Kidney epithelial cell (primary cell): ENCODE measurements at regions not wholly inside any gene's neighbourhood (a gene's known extent, or its start where the extent isn't known, plus 50 kb on each side); places are given as distances from the start of the nearest gene placed in this dataset.

Experiments
- DNase-seq: peaks from one replicate; pipeline ENCODE4 v3.0.0-alpha.2; 2010; ENCODE audit warnings: low read depth
- H3K27me3 ChIP-seq: 2 replicates; pipeline ENCODE4 v1.6.0; 2011; ENCODE audit warnings: low read length; ENCODE audit not compliant: control insufficient read depth, insufficient read depth
- H3K36me3 ChIP-seq: 2 replicates; pipeline ENCODE4 v1.5.1; 2011; ENCODE audit warnings: low read length; ENCODE audit not compliant: control insufficient read depth, insufficient read depth
- H3K4me3 ChIP-seq: 2 replicates; pipeline ENCODE4 v1.5.1; 2011; ENCODE audit warnings: low read depth, mild to moderate bottlenecking, control low read depth, low read length
- TF ChIP-seq, protein P1 (sequence below): IDR thresholded peaks from 2 replicates; pipeline ENCODE4 v1.5.1; 2011; ENCODE audit warnings: mild to moderate bottlenecking, moderate library complexity, low read length, control low read depth, inconsistent platforms; ENCODE audit not compliant: insufficient read depth, poor library complexity, severe bottlenecking

DNA sequence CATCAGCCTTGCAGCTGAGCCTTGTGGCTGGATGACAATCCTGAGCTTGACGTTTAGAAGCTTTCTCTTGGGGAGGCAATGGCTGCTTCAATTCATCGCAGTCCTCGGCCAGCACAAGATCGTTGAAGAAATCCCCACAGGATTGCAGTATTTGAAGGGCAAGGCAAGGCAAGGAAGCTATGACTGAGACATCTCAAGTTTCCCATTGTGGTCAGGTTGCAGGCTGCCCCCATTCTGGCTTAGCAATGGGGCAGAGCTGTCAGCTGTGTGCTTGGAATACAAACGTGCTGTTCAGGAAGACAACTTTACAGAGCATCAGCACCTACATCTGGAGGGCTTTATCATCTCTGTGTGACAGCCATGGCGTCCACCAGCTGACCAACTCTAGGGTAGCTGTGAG is 275.9 kb upstream of the TBL1XR1 start:
- no peak for DNase-seq
- Histone ChIP-seq H3K27me3 (no peaks in the 10 kb centered on the region), H3K36me3 (no peaks in the 10 kb centered on the region), H3K4me3 (no peak overlapping the region)
- TF ChIP-seq, protein P1, sequence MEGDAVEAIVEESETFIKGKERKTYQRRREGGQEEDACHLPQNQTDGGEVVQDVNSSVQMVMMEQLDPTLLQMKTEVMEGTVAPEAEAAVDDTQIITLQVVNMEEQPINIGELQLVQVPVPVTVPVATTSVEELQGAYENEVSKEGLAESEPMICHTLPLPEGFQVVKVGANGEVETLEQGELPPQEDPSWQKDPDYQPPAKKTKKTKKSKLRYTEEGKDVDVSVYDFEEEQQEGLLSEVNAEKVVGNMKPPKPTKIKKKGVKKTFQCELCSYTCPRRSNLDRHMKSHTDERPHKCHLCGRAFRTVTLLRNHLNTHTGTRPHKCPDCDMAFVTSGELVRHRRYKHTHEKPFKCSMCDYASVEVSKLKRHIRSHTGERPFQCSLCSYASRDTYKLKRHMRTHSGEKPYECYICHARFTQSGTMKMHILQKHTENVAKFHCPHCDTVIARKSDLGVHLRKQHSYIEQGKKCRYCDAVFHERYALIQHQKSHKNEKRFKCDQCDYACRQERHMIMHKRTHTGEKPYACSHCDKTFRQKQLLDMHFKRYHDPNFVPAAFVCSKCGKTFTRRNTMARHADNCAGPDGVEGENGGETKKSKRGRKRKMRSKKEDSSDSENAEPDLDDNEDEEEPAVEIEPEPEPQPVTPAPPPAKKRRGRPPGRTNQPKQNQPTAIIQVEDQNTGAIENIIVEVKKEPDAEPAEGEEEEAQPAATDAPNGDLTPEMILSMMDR = no peak

DNA sequence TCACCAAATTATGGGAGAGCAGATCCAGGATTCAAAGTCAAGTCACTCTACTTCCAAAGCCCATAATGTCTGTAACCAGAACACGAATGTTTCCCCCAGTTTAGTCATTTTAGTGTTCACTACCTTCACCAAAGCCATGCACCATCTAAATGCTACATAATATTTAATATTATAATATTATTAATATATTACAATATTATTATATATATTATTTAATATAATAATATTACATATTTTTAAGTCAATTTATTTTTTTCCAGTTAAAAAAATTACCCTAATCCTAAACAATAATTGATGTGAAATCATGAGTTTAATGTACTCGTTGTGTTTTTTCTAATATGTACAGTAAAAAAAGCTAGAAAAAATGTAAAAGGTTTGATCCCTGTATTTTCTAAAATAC is 276.6 kb upstream of the TBL1XR1 start:
- Histone ChIP-seq H3K4me3 (no peak overlapping the region), H3K36me3 (no peaks in the 10 kb centered on the region), H3K27me3 (no peaks in the 10 kb centered on the region)
- TF ChIP-seq, protein P1 = no peak
- DNase-seq = no peak

DNA sequence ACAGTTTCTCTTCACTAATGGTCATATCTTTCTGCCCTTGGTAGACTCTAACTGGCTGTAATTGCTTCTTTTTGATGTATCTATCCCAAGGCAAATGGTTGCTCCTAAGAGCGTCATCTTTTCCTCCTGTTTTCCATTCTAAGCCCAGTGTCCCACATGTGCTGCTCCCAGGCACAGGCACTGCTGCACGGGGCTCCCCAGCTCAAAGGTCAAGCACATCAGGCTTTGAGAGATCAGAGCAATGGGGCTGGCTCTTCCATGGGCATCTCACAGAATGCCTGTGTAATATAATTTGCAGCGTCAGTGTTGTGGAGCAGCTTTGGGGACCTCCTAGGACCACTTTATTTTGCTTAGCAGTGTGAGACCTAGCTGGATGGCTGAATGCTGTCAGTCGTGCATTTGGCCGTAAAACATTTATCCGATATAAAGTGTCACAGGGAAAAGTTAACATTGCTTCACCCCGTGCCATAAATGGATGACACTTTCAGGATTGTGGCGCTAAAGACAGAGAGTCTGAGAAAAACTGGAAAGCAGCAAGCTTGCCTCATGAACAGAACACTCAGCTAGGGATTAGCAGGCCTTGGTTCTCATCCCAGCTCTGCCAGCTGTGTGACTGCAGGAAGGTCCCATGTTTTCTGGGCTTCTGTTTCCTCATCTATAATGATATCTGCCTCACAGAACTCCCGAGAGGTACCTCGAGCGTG is 277.5 kb upstream of the TBL1XR1 start:
- Histone ChIP-seq H3K27me3 (no peaks in the 10 kb centered on the region), H3K4me3 (no peak overlapping the region), H3K36me3 (no peaks in the 10 kb centered on the region)
- no peak for DNase-seq
- TF ChIP-seq, protein P1 = no peak

DNA sequence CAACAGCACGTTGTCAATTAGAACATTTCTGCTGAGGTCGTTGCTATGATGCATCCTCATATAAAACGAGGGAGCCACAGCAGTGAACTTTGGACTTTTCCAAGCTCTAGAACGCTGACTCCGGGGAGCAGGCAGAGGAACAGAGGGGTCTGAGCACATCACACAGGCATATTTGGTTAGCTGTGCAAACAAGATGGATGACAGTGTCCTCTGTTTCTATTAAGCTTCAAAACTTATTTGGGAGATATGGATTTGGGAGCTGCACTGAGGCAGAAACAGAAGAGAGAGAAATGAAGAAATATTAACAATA is 278.0 kb upstream of the TBL1XR1 start:
- no peak for DNase-seq
- no peak overlapping the region for H3K4me3 ChIP-seq
- no peaks in the 10 kb centered on the region for H3K27me3 ChIP-seq
- TF ChIP-seq, protein P1 = no peak
- H3K36me3 ChIP-seq = no peaks in the 10 kb centered on the region

DNA sequence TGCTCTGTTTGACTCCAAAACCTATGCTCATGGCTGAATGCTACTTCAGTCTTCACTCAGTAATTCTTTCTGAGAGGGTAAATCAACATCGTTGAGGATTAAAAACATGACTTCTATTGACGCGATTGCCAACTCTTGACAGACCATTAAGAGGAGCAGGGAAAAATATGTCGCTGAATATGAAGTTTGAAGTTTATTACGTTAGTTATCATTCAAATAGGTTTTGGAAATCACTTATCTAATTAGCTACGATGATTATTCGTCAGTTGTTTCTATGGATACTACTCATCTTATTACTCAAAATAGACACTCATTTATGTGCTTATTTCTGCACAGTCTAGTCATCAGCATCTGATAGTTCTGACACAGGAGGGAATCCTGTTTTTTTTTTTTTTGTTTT is 279.2 kb upstream of the TBL1XR1 start:
- TF ChIP-seq, protein P1 = no peak
- Histone ChIP-seq H3K36me3 (no peaks in the 10 kb centered on the region), H3K27me3 (no peaks in the 10 kb centered on the region), H3K4me3 (no peak overlapping the region)
- no peak for DNase-seq

DNA sequence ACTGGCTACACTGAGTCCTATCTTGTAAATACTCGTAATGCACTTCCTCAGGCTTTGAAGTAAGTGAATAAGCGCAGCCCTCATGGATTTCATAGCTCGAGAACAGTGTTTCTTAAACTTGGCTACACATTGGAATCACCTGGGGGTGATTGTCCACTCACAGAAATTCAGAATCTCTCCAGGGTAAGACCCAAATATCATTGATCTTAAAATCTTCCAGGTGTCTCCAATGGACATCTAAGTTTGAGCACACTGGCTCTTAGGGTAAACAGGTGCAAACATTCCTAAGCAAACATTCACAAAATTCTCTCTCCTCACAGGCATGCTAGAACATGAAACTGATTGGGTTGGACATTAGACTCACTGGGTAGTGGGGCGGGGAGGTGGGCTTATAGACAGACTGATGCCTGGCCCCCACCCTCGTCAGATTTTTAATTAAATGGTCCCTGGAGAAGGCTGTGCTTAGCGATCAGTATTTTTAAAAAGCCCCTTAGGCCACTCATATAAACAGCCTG is 279.7 kb upstream of the TBL1XR1 start:
- Histone ChIP-seq H3K27me3 (no peaks in the 10 kb centered on the region), H3K4me3 (no peak overlapping the region), H3K36me3 (no peaks in the 10 kb centered on the region)
- TF ChIP-seq, protein P1 = no peak
- no peak for DNase-seq
